ENCODE measurements at regions not wholly inside any gene's neighbourhood (a gene's known extent, or its start where the extent isn't known, plus 50 kb on each side); places are given as distances from the start of the nearest gene placed in this dataset.

- Histone ChIP-seq H3K27me3 (ENCODE audit: insufficient read depth, low read length) (no peaks in the 10 kb centered on the region), H3K4me1 (ENCODE audit: insufficient read depth, low read length) (no peaks in the 10 kb centered on the region; the same call in 1 of the 2 replicates), H3T11ph (ENCODE audit: low read length) (no peak overlapping the region), H2AFZ (ENCODE audit: low read length) (no peak overlapping the region), H3K23me2 (ENCODE audit: insufficient read length, low read depth, low read length, poor library complexity, severe bottlenecking) (no peaks in the 10 kb centered on the region), H2AK5ac (ENCODE audit: insufficient read length, low read length) (no peak overlapping the region), H3K4me2 (ENCODE audit: insufficient read depth, insufficient read length, low read length) (no peak overlapping the region), H3K9ac (ENCODE audit: extremely low read depth, insufficient read length, low read length) (no peak overlapping the region), H4K20me1 (ENCODE audit: control insufficient read depth, insufficient read depth, insufficient read length) (no peaks in the 10 kb centered on the region), H4K5ac (ENCODE audit: insufficient read length, low read depth, low read length) (no peak overlapping the region), H3K27ac (ENCODE audit: insufficient read length, low read depth, low read length) (no peak overlapping the region), H3K79me2 (ENCODE audit: insufficient read depth, low read length) (no peaks in the 10 kb centered on the region), H3K56ac (ENCODE audit: insufficient read length, low read depth, low read length) (no peak overlapping the region), H3K4ac (ENCODE audit: low read depth, low read length) (no peak overlapping the region), H3K23ac (ENCODE audit: insufficient read length, low read depth, low read length) (no peak overlapping the region), H3K18ac (ENCODE audit: insufficient read length, low read depth, low read length) (no peak overlapping the region), H4K8ac (replicated peaks; ENCODE audit: insufficient read length, low read depth, low read length) (no peak overlapping the region), H2BK120ac (ENCODE audit: low read depth, low read length, poor library complexity, severe bottlenecking) (no peak overlapping the region), H3K14ac (ENCODE audit: insufficient read depth, low read length) (no peak overlapping the region), H2BK12ac (ENCODE audit: insufficient read length, low read depth, low read length) (no peak overlapping the region), H2BK20ac (ENCODE audit: low read depth, low read length, poor library complexity, severe bottlenecking) (no peak overlapping the region), H2BK5ac (ENCODE audit: insufficient read length, low read length) (no peak overlapping the region), H3K9me3 (ENCODE audit: control insufficient read depth, low read depth, low read length) (no peaks in the 10 kb centered on the region), H4K91ac (ENCODE audit: insufficient read length, low read depth, low read length) (no peak overlapping the region), H2BK15ac (ENCODE audit: low read depth, low read length) (no peak overlapping the region), H3K79me1 (ENCODE audit: insufficient read depth, low read depth, low read length, poor library complexity, severe bottlenecking) (no peaks in the 10 kb centered on the region)
- no peak for TF ChIP-seq CTCF (conservative IDR thresholded peaks at IDR 0.05)
- no peak overlapping the region for H3K4me3 Mint-ChIP-seq
- H3K9me3 Mint-ChIP-seq: no peaks in the 10 kb centered on the region
- H3K4me1 Mint-ChIP-seq: no peaks in the 10 kb centered on the region
- no peak for DNase-seq
- WGBS (ENCODE audit: extremely low coverage, insufficient read length, low lambda C conversion rate): 100% methylated on average over 1 of the region's 2 CpGs
- H3K27me3 Mint-ChIP-seq (ENCODE audit: low read depth): no peaks in the 10 kb centered on the region
- no peaks in the 10 kb centered on the region for H3K36me3 Mint-ChIP-seq (ENCODE audit: insufficient read depth in 1 of 3, low read depth in 3 of 3)
- no peak overlapping the region for H3K27ac Mint-ChIP-seq
Observed at GRCh38 chr2:149990965-149991364, 403.4 kb upstream of the MMADHC start.
